Transverse colon (tissue), 4 donors: ENCODE measurements at regions not wholly inside any gene's neighbourhood (a gene's known extent, or its start where the extent isn't known, plus 50 kb on each side); places are given as distances from the start of the nearest gene placed in this dataset.

ENCODE experiments used
- POLR2A ChIP-seq: fragments of 450-650 bp; IDR thresholded peaks from one replicate; pipeline ENCODE4 v1.6.1; 2016; ENCODE audit warnings: antibody characterized with exemption, mild to moderate bottlenecking, moderate library complexity
- POLR2AphosphoS5 ChIP-seq, 3 donors: sonication (generic); formaldehyde crosslinking; IDR thresholded peaks; one replicate each; pipeline ENCODE4 v1.6.1; 2016; ENCODE audit warnings: antibody characterized with exemption in 3 of 3
- TF ChIP-seq, protein P1 (sequence below), 5 experiments: fragments of 200-600 bp in 3 of 5; fragments of 450-650 bp in 2 of 5; sonication (generic) in 3 of 5; IDR thresholded peaks; 1 replicate in 2 of 5; 2 replicates in 3 of 5; pipeline ENCODE4 v1.5.1; 2016 to 2017; ENCODE audit warnings: antibody characterized with exemption in 5 of 5, inconsistent platforms in 3 of 5, mild to moderate bottlenecking in 2 of 5, moderate library complexity in 1 of 5

- TF ChIP-seq, protein P1, sequence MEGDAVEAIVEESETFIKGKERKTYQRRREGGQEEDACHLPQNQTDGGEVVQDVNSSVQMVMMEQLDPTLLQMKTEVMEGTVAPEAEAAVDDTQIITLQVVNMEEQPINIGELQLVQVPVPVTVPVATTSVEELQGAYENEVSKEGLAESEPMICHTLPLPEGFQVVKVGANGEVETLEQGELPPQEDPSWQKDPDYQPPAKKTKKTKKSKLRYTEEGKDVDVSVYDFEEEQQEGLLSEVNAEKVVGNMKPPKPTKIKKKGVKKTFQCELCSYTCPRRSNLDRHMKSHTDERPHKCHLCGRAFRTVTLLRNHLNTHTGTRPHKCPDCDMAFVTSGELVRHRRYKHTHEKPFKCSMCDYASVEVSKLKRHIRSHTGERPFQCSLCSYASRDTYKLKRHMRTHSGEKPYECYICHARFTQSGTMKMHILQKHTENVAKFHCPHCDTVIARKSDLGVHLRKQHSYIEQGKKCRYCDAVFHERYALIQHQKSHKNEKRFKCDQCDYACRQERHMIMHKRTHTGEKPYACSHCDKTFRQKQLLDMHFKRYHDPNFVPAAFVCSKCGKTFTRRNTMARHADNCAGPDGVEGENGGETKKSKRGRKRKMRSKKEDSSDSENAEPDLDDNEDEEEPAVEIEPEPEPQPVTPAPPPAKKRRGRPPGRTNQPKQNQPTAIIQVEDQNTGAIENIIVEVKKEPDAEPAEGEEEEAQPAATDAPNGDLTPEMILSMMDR (IDR thresholded peaks at IDR 0.05) = no peak
- TF ChIP-seq POLR2A = no peak
- no peak for TF ChIP-seq POLR2AphosphoS5 (IDR thresholded peaks at IDR 0.05)
Measured at GRCh38 chr12:74725154-74725553, 187.5 kb downstream of the ATXN7L3B start.
